Neural cell (in vitro differentiated cells): ENCODE measurements at regions not wholly inside any gene's neighbourhood (a gene's known extent, or its start where the extent isn't known, plus 50 kb on each side); places are given as distances from the start of the nearest gene placed in this dataset.

Source experiments
- H2AFZ ChIP-seq: fragments of 200-600, 300-800 bp; sonication (generic), shearing (Covaris generic); 2 replicates; pipeline ENCODE4 v1.6.0; 2014; ENCODE audit warnings: low read depth, mild to moderate bottlenecking, antibody characterized with exemption, low read length, moderate library complexity
- H3F3A ChIP-seq: fragments of 200-600 bp; shearing (Covaris generic); 2 replicates; pipeline ENCODE4 v1.6.1; 2016; ENCODE audit warnings: mild to moderate bottlenecking, moderate library complexity, mixed read lengths, antibody characterized with exemption, low read length; ENCODE audit not compliant: insufficient read depth, poor library complexity, severe bottlenecking
- H3K27ac ChIP-seq: fragments of 200-600, 300-800 bp; sonication (generic), shearing (Covaris generic); 2 replicates; pipeline ENCODE4 v1.5.1; 2014; ENCODE audit warnings: mild to moderate bottlenecking, low read length, moderate library complexity
- H3K27me3 ChIP-seq: fragments of 300-800, 200-600 bp; sonication (generic), shearing (Covaris generic); 2 replicates; pipeline ENCODE4 v1.6.0; 2014; ENCODE audit warnings: mild to moderate bottlenecking, low read depth, low read length, moderate library complexity; ENCODE audit not compliant: insufficient read depth
- H3K36me3 ChIP-seq: fragments of 300-800, 200-600 bp; sonication (generic), shearing (Covaris generic); 2 replicates; pipeline ENCODE4 v1.5.1; 2014; ENCODE audit warnings: mild to moderate bottlenecking, antibody characterized with exemption, low read length, moderate library complexity; ENCODE audit not compliant: insufficient read depth
- H3K4me2 ChIP-seq: fragments of 300-800, 200-600 bp; sonication (generic), shearing (Covaris generic); 2 replicates; pipeline ENCODE4 v1.6.0; 2014; ENCODE audit warnings: mild to moderate bottlenecking, low read length
- H3K4me3 ChIP-seq: fragments of 300-800, 200-600 bp; sonication (generic), shearing (Covaris generic); 2 replicates; pipeline ENCODE4 v1.5.1; 2014; ENCODE audit warnings: mild to moderate bottlenecking, low read length, moderate library complexity
- H3K79me2 ChIP-seq: fragments of 200-600 bp; shearing (Covaris generic); replicated peaks from 2 replicates; pipeline ENCODE4 v1.6.0; 2014; ENCODE audit warnings: mild to moderate bottlenecking, low read length, moderate library complexity; ENCODE audit not compliant: insufficient read depth
- H3K9ac ChIP-seq: fragments of 300-800, 200-600 bp; sonication (generic), shearing (Covaris generic); 2 replicates; pipeline ENCODE4 v1.6.1; 2016; ENCODE audit warnings: mild to moderate bottlenecking, low read length, mixed read lengths
- H3K9me2 ChIP-seq: fragments of 200-600 bp; shearing (Covaris generic); 2 replicates; pipeline ENCODE4 v1.6.1; 2016; ENCODE audit warnings: mild to moderate bottlenecking, low read length, mixed read lengths; ENCODE audit not compliant: insufficient read depth
- H3K9me3 ChIP-seq: fragments of 200-600, 300-800 bp; sonication (generic), shearing (Covaris generic); 2 replicates; pipeline ENCODE4 v1.6.1; 2016; ENCODE audit warnings: mild to moderate bottlenecking, mixed run types, low read length, moderate library complexity, mixed read lengths
- H4K20me1 ChIP-seq: fragments of 200-600 bp; shearing (Covaris generic); 2 replicates; pipeline ENCODE4 v1.6.1; 2016; ENCODE audit warnings: mild to moderate bottlenecking, mixed run types; ENCODE audit not compliant: insufficient read depth
- EP300 ChIP-seq: fragments of 450-650 bp; conservative IDR thresholded peaks from 2 replicates; pipeline ENCODE4 v1.6.1; 2014; ENCODE audit warnings: antibody characterized with exemption, mild to moderate bottlenecking, moderate library complexity; ENCODE audit not compliant: poor library complexity, severe bottlenecking
- EZH2 ChIP-seq: fragments of 200-600, 300-800 bp; shearing (Covaris generic), sonication (generic); IDR thresholded peaks from 2 replicates; pipeline ENCODE4 v1.6.1; 2014; ENCODE audit warnings: antibody characterized with exemption, low read length, borderline replicate concordance, mild to moderate bottlenecking; ENCODE audit not compliant: insufficient read depth, poor library complexity, severe bottlenecking
- MXI1 ChIP-seq: fragments of 450-650 bp; conservative IDR thresholded peaks from 2 replicates; pipeline ENCODE4 v1.6.1; 2014; ENCODE audit warnings: antibody characterized with exemption, mild to moderate bottlenecking; ENCODE audit not compliant: poor library complexity, severe bottlenecking
- POLR2AphosphoS5 ChIP-seq: IDR thresholded peaks from 2 replicates; pipeline ENCODE4 v1.6.1; 2012
- RAD21 ChIP-seq: fragments of 450-650 bp; conservative IDR thresholded peaks from 2 replicates; pipeline ENCODE4 v1.6.1; 2014; ENCODE audit warnings: antibody characterized with exemption, mild to moderate bottlenecking, moderate library complexity
- SMC3 ChIP-seq: fragments of 450-650 bp; conservative IDR thresholded peaks from 2 replicates; pipeline ENCODE4 v1.6.1; 2014; ENCODE audit warnings: antibody characterized with exemption, mild to moderate bottlenecking, moderate library complexity; ENCODE audit not compliant: poor library complexity
- TAF1 ChIP-seq: IDR thresholded peaks from 2 replicates; pipeline ENCODE4 v1.6.1; 2012; ENCODE audit warnings: low read depth
- TF ChIP-seq, protein P1 (sequence below): IDR thresholded peaks from 2 replicates; pipeline ENCODE4 v1.6.1; 2012; ENCODE audit warnings: borderline replicate concordance
- TF ChIP-seq, protein P2 (sequence below): fragments of 450-650 bp; IDR thresholded peaks from 2 replicates; pipeline ENCODE4 v1.5.1; 2014; ENCODE audit warnings: antibody characterized with exemption, mild to moderate bottlenecking, moderate library complexity; ENCODE audit not compliant: poor library complexity, severe bottlenecking

DNA sequence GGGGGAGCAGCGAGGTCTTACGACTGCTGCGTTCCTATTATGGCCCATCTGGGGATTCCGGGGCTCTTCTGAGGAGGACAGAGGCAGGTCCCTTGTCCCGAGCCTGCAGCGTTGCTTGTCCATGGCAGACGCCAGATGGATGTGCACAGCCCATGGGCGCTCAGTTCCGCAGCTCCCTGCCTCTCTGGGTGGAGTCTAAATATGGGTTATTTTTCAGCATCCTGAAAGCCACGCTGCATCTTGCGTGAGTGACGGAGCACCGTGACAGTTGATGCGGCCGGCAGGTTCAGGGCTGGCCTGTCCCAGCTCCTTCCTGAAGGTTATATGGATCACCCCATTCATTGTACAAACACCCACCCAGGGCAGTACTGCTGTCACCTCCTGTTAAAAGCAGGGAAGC lies 1169.4 kb downstream of the BRD1 start:
- H3K4me2 ChIP-seq: no peak overlapping the region
- H3K27ac ChIP-seq: no peak overlapping the region
- no peaks in the 10 kb centered on the region for H3K36me3 ChIP-seq
- no peaks in the 10 kb centered on the region for H3K9me3 ChIP-seq
- no peaks in the 10 kb centered on the region for H3K9me2 ChIP-seq
- H2AFZ ChIP-seq: no peak overlapping the region
- no peak for TF ChIP-seq EP300
- no peak overlapping the region for H3K9ac ChIP-seq
- H4K20me1 ChIP-seq: no peaks in the 10 kb centered on the region
- no peaks in the 10 kb centered on the region for H3F3A ChIP-seq
- no peak overlapping the region for H3K4me3 ChIP-seq
- no peaks in the 10 kb centered on the region for H3K79me2 ChIP-seq
- no peaks in the 10 kb centered on the region for H3K27me3 ChIP-seq

DNA sequence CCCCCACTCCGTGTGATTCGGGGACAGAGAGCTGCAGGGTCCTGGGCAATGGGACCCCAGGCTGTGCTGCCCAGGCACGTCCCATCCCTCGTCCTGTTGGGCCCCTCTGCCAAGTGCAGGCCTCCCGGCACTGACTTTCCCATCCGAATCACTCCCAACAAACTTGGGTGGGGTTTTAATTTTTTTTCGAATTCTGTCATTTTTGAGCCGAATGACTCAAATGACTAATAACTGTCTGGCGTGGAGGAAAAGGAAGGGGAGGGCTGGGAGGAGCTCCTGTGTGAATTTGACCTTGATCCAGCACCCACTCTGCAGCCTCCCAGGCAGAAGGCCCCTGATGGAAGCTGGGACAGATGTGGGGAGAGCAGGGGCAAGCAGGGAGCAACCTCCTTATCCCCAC lies 1173.2 kb downstream of the BRD1 start:
- no peak overlapping the region for H3K9ac ChIP-seq
- no peak overlapping the region for H3K4me2 ChIP-seq

DNA sequence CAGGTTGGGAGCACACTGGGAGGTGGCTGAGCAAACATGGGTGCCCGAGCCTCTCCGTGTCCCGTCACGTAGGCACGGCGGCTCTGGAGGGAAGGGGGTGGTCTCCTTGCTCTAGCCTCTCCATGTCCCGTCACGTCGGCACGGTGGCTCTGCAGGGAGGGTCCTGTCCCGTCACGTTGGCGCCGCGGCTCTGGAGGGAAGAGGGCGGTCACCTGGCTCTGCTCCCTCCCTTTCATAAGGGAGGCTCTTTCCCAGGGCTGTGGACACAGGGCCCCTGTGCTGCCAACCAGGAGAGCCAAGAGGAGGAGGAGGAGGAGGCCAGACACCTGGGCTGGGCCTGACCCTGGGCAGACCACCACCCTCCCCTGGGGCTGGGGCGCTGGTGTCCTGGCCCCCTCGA lies 1173.7 kb downstream of the BRD1 start:
- no peak overlapping the region for H3K27ac ChIP-seq
- no peaks in the 10 kb centered on the region for H3K79me2 ChIP-seq
- H4K20me1 ChIP-seq: no peaks in the 10 kb centered on the region
- H3K27me3 ChIP-seq: no peaks in the 10 kb centered on the region
- H3F3A ChIP-seq: no peaks in the 10 kb centered on the region
- no peaks in the 10 kb centered on the region for H3K9me2 ChIP-seq
- H3K4me3 ChIP-seq: no peak overlapping the region
- H3K4me2 ChIP-seq: no peak overlapping the region
- no peak overlapping the region for H3K9ac ChIP-seq
- no peaks in the 10 kb centered on the region for H3K9me3 ChIP-seq
- H3K36me3 ChIP-seq: no peaks in the 10 kb centered on the region
- no peak overlapping the region for H2AFZ ChIP-seq
- TF ChIP-seq, protein P1, sequence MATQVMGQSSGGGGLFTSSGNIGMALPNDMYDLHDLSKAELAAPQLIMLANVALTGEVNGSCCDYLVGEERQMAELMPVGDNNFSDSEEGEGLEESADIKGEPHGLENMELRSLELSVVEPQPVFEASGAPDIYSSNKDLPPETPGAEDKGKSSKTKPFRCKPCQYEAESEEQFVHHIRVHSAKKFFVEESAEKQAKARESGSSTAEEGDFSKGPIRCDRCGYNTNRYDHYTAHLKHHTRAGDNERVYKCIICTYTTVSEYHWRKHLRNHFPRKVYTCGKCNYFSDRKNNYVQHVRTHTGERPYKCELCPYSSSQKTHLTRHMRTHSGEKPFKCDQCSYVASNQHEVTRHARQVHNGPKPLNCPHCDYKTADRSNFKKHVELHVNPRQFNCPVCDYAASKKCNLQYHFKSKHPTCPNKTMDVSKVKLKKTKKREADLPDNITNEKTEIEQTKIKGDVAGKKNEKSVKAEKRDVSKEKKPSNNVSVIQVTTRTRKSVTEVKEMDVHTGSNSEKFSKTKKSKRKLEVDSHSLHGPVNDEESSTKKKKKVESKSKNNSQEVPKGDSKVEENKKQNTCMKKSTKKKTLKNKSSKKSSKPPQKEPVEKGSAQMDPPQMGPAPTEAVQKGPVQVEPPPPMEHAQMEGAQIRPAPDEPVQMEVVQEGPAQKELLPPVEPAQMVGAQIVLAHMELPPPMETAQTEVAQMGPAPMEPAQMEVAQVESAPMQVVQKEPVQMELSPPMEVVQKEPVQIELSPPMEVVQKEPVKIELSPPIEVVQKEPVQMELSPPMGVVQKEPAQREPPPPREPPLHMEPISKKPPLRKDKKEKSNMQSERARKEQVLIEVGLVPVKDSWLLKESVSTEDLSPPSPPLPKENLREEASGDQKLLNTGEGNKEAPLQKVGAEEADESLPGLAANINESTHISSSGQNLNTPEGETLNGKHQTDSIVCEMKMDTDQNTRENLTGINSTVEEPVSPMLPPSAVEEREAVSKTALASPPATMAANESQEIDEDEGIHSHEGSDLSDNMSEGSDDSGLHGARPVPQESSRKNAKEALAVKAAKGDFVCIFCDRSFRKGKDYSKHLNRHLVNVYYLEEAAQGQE: no peak
- no peak for TF ChIP-seq EZH2
- no peak for TF ChIP-seq TAF1
- TF ChIP-seq SMC3: no peak
- TF ChIP-seq, protein P2, sequence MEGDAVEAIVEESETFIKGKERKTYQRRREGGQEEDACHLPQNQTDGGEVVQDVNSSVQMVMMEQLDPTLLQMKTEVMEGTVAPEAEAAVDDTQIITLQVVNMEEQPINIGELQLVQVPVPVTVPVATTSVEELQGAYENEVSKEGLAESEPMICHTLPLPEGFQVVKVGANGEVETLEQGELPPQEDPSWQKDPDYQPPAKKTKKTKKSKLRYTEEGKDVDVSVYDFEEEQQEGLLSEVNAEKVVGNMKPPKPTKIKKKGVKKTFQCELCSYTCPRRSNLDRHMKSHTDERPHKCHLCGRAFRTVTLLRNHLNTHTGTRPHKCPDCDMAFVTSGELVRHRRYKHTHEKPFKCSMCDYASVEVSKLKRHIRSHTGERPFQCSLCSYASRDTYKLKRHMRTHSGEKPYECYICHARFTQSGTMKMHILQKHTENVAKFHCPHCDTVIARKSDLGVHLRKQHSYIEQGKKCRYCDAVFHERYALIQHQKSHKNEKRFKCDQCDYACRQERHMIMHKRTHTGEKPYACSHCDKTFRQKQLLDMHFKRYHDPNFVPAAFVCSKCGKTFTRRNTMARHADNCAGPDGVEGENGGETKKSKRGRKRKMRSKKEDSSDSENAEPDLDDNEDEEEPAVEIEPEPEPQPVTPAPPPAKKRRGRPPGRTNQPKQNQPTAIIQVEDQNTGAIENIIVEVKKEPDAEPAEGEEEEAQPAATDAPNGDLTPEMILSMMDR: no peak

More for the DNA sequence above, 1173.2 kb downstream of the BRD1 start:
- no peaks in the 10 kb centered on the region for H3K36me3 ChIP-seq
- H3K4me3 ChIP-seq: no peak overlapping the region
- no peak for TF ChIP-seq TAF1
- no peak for TF ChIP-seq EP300
- no peak for TF ChIP-seq RAD21
- no peak for TF ChIP-seq EZH2
- no peak for TF ChIP-seq MXI1
- TF ChIP-seq, protein P2: no peak
- TF ChIP-seq, protein P1: no peak
- no peak for TF ChIP-seq SMC3
- TF ChIP-seq POLR2AphosphoS5: no peak
- H3K9me2 ChIP-seq: no peaks in the 10 kb centered on the region
- H4K20me1 ChIP-seq: no peaks in the 10 kb centered on the region
- no peaks in the 10 kb centered on the region for H3K27me3 ChIP-seq
- H3K9me3 ChIP-seq: no peaks in the 10 kb centered on the region
- H3F3A ChIP-seq: no peaks in the 10 kb centered on the region
- no peaks in the 10 kb centered on the region for H3K79me2 ChIP-seq
- no peak overlapping the region for H2AFZ ChIP-seq
- H3K27ac ChIP-seq: no peak overlapping the region
